ENCODE measurements at regions not wholly inside any gene's neighbourhood (a gene's known extent, or its start where the extent isn't known, plus 50 kb on each side); places are given as distances from the start of the nearest gene placed in this dataset.
"Not testable (repeated sequence)": the region's sequence is repeated elsewhere in the genome, so short reads cannot be mapped to it uniquely, and the experiment has no call there.

GRCh38 chr5:15383469-15383868, 116.5 kb upstream of the FBXL7 start:
- DNase-seq = no peak

DNA sequence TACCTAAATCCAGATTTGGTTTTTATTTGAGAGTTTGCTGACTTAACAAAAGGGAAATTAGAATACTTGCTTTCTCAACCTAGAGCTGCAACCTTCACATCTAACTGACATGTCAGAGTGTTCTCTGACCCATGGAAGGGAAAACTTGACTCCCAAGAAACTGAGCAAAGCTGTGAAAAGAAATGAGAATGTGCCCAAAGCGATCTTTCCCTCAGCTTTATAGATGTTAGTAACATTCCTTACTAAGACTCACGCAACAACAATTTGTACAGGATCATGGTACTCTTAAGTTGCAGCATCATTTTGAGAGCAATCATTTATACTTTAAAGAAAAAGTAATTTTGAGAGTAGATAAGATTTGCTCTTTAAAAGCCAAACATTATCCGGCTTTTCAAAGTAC, 117.0 kb upstream of the FBXL7 start:
- no peak for DNase-seq

DNA sequence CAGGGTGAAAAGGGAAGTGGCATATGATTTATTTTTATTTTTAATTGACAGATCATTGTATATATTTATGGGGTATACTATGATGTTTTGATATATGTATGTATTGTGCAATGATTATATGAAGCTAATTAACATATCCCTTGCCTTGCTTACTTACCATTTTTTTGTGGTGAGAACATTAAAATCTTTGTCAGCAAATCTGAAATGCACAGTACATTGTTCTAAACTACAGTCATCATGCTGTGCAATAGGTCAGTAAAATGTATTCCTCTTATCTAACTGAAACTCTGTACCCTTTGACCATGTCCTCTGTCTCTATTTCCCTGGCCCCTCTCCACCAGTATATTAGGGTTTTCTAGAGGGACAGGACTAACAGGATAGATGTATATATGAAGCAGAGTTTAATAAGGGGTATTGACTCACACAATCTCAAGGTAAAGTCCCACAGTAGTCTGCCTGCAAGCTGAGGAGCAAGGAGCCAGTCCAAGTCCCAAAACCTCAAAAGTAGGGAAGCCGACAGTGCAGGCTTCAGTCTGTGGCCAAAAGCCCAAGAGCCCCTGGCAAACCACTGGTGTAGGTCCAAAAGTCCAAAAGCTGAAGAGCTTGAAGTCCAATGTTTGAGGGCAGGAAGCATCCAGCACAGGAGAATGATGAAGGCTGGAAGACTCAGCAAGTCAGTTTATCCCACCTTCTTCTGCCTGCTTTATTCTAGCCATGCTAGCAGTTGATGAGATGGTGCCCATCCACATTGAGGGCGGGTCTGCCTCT, 122.2 kb upstream of the FBXL7 start:
- no peak for DNase-seq

GRCh38 chr5:15376803-15377202, 123.2 kb upstream of the FBXL7 start:
- no peak for DNase-seq

DNA sequence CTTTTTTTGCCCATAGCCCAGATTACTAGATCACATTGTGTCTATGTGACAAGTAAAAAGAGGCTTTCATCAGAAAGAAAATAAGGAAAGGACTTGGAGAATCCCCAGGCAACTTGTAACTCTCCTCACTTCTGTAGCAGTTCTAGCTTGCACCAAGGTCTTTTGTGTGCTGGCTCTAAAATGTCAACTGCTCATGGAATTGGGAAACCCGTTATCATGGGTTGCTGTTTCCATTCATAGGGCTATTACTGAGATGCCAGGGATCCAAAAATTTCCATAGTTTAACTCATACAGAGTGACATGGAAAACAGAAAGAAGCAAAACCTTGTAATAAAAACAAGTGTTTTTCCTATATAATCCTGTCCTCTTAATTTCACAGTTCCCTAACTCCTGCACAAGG, 123.9 kb upstream of the FBXL7 start:
- no peak for DNase-seq

GRCh38 chr5:15375559-15375958, 124.4 kb upstream of the FBXL7 start:
- DNase-seq = no peak

DNA sequence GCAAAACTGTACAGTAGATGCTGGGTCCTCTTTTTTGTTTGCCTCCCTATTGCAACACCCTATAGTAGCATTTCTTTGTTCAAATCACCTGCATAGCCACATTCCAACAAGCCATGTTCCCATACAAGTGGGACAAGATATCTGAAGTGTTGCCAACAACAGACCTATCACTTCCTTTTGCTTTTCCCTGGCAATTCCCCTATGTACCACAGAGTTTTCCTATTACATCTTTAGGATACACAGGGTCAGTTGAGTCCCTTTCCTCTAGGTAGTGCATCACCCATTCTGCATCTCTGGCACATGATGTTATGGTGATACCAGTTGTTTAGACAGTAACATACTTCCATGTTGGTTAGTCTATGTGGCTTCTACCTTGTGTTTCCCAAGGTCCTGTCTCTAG, 125.1 kb upstream of the FBXL7 start:
- no peak for DNase-seq

DNA sequence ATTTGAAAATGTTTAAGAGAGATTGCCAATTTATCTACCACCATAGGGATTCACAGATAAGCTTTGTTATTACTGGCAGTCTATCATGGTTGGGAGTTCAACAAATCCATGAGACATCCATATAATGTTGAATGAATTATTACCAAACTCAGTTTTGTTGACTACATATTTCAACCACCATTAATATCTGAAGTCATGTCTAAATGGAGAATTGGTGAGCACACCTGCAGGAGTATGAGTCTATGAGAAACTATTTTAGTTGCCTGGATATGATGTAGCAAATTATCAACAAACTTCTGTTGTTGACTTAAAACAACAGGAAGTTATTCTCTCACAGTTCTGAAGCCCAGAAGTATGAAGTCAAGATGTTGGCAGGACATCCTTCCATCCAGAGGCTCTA, 126.8 kb upstream of the FBXL7 start:
- DNase-seq = no peak

GRCh38 chr5:15371184-15371583, 128.8 kb upstream of the FBXL7 start:
- no peak for DNase-seq

GRCh38 chr5:15368835-15369234, 131.1 kb upstream of the FBXL7 start:
- no peak for DNase-seq

DNA sequence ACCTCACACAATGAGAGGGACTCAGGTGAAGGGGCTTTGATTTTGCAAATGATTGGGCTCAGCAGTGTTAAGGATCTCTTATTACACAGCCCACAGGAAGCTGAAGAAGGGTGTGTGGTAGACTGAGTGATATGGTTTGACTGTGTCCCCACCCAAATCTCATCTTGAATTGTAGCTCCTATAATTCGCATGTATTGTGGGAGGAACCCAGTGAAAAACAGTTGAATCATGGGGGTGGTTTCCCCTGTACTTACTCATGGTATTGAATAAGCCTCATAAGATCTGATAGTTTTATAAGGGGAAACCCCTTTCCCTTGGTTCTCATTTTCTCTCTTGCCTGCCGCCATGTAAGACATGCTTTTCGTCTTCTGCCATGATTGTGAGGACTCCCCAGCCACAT, 132.5 kb upstream of the FBXL7 start:
- no peak for DNase-seq

DNA sequence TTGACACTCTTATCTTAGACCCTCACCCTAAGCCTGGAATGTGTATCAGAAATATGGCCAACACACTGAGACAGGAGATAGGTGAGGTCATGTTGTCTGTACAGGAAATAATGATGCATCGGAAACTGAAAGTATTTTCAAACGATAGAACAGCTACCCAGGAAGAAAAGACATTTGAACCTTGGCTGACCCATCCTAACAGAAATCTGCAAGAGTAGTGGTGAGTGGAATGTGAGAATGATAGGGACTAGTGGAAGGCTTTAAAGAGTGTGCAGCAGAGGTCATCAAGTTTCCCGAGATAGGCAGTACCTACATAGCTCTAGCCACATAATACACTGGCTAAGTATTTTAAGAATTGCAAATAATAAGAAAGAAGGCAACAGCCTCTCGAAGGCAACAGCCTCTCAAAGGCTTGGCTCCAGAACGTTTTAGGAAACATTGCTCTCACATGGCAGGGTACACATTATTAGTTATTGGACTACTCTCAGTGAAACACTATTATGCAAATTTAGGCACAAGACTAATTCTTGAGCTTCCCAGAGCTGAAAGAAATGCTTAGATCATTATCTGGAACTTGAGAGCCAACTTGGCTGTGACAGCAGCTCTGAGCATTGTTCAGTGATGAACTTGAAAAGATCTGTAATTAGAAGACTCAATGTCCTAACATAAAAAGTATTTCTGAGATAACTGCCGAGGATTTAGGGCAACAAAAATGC, 133.1 kb upstream of the FBXL7 start:
- DNase-seq = no peak

GRCh38 chr5:15365070-15365469, 134.9 kb upstream of the FBXL7 start:
- no peak for DNase-seq

GRCh38 chr5:15363601-15364000, 136.4 kb upstream of the FBXL7 start:
- DNase-seq = no peak

DNA sequence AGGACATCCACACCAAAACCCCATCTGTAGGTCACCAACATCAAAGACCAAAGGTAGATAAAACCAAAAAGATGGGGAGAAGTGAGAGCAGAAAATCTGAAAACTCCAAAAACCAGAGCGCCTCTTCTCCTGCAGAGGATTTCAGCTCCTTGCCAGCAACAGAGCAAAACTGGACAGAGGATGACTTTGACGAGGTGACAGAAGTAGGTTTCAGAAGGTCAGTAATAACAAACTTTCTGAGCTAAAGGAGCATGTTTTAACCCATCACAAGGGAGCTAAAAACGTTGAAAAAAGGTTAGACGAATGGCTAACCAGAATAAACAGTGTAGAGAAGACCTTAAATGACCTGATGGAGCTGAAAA, 142.9 kb upstream of the FBXL7 start:
- DNase-seq = not testable (repeated sequence)

- not testable (repeated sequence) for DNase-seq
Observed at GRCh38 chr5:15356308-15357091, 143.5 kb upstream of the FBXL7 start.

- no peak for DNase-seq
Observed at GRCh38 chr5:15354021-15354420, 146.0 kb upstream of the FBXL7 start.

GRCh38 chr5:15353086-15353645, 146.8 kb upstream of the FBXL7 start:
- no peak for DNase-seq

DNA sequence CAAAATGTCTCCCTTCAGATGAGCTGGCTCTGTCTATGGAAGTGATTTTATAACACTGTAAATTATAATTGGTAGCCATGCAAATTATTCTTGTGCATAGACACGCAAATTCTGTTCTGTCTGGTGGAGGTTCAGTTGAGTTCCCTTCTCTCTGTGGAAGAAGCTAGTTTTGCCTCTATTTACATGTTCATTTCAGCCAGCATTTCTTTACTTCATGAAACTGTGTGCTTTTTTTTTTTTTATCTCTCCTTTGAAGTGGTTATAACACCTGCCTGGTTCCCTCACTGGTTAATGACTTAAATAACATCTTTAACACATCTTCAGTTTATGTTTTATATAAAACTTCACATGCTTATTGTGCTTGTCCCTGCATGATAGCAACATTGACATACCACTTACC, 149.4 kb upstream of the FBXL7 start:
- DNase-seq = no peak

- no peak for DNase-seq
Observed at GRCh38 chr5:15346738-15347137, 153.2 kb upstream of the FBXL7 start.

GRCh38 chr5:15344954-15345353, 155.0 kb upstream of the FBXL7 start:
- DNase-seq = no peak

- no peak for DNase-seq
Observed at GRCh38 chr5:15338546-15338945, 161.4 kb upstream of the FBXL7 start.

DNA sequence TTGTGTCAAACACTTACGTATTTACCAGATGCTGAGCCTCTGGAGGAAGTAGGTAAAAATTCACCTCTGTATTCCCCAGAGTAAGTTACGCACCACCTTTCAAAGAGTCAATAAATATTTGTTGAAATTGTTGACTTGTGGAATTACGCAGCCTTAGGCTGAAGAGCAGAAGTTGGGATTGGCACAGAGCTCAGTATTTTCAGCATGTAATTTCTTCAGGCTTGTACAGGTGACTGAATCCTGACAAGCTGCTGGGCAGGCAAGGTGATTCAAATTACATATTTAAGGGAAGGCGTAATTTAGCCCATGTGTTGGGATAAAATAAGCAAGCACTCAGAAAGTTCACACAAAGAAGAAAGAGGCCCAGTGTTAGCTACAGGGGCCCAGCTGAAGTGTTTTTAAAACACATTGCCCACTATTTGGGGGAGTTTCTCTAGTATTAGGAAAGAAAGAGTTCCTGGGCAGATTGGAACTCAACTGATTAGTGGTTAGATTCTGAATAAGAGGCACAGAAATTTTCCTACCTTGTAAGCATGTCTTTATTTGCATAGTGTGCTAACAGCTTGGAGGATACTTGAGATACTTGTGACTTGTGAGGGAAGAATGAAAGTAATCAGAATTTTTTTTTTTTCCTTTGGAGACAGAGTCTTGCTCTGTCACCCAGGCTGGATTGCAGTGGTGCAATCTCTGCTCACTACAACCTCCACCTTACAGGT, 165.3 kb upstream of the FBXL7 start:
- DNase-seq = no peak
